HG03139 (cell line): ENCODE measurements at regions not wholly inside any gene's neighbourhood (a gene's known extent, or its start where the extent isn't known, plus 50 kb on each side); places are given as distances from the start of the nearest gene placed in this dataset.

Experiments used
- ATAC-seq: cut with Tn5 transposase; IDR thresholded peaks from one replicate; pipeline ENCODE4 v1.9.1; 2021; ENCODE audit not compliant: unreplicated experiment

GRCh38 chr2:145729993-145730770, 1210.3 kb upstream of the ZEB2 start:
- no peak for ATAC-seq

GRCh38 chr2:145729481-145729880, 1209.6 kb upstream of the ZEB2 start:
- ATAC-seq: no peak

GRCh38 chr2:145728511-145728910, 1208.6 kb upstream of the ZEB2 start:
- no peak for ATAC-seq

DNA sequence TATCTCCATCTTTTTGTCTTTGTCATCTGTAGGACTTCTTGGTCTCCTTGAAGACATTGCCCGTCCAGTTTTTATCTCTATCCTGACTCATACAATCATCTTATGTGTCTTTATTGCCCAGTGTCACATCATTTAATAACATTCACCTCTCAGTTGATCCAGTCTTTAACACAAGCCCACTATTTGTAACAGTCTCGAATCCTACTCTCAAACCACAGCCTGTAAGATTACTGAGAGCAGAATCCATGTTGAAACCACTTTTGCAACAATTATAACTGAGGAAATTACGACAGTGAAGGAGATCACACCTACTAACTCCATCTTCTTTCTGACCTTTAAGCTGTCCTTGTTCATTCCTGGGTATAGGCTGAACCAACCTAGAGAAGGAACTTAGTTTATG, 1206.0 kb upstream of the ZEB2 start:
- ATAC-seq: no peak

- ATAC-seq: no peak
These were observed 1204.5 kb upstream of the ZEB2 start for GRCh38 chr2:145724311-145724898.

- ATAC-seq: no peak
These were observed 1204.0 kb upstream of the ZEB2 start for GRCh38 chr2:145723872-145724271.

DNA sequence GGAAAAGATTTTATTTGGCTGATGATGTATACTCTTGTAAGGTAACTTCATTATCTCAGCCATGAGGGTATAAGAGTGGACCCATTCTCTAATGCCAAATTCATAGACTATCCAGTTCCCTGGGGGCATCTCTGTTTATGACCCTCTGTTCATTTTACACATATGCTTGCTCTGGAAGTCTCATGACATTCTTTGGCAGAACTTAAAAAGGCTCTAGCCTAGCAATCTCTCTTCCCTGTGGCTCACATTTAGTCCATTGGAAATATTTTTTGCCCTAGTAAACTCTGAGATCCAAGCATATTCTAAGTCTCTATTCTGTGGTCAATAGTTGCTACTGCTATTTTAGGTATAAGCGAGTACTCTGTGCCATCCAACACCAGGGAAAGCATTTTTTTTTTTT, 1201.8 kb upstream of the ZEB2 start:
- ATAC-seq: no peak

GRCh38 chr2:145715601-145716000, 1195.7 kb upstream of the ZEB2 start:
- no peak for ATAC-seq

GRCh38 chr2:145710303-145710702, 1190.4 kb upstream of the ZEB2 start:
- ATAC-seq: no peak

GRCh38 chr2:145702305-145702704, 1182.4 kb upstream of the ZEB2 start:
- no peak for ATAC-seq

DNA sequence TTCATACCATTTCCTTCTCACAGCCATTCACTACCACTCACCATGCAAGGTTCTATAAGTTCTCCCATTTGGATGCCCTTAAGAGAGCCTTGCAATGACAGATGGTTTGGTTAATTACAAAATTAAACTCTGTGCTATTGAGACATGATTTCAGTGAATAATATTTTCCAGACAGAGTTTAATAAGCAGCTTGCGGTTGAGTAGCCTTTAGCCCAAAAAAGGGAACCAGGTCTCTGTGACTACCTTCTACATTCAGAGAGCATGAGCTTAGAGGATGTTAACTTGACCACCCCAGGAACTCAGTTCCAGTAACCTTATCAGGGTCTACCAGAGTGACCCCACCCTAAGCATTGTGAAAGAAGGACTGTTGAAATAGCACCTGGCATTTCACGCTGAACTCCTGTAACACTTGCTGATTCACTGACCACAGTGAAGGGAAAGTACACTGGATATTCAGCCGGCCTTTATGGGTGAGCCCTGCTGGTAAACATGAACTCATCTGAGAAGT, 1173.1 kb upstream of the ZEB2 start:
- ATAC-seq: peak; percentile 97

GRCh38 chr2:145691659-145692058, 1171.7 kb upstream of the ZEB2 start:
- ATAC-seq: no peak

DNA sequence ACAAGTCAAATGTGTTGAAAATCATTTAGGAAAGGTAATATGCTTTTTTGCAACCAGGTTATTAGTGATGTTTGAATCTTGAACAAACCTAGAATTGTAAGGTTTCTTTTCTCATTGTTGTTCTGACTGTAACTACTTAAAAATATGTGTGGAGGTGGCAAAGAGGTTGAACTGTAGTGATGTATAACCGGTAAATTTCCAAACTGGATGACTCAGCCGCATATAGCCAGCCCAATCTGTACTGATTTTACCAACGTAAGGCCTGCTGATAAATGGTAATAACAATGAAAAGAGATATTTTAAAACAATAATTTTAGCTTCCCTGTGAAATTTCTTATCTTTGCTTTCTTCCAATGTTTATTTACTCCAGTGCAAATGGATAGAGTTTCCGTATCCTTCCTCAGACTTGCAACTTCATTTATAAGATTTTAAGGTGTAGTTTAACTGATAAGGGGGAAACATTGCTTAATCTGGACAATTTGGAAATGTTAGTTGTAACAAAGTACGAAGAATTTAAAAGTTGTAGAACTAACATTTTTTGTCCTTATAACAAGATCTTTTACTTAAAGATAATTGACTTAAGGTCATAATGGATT, 1170.4 kb upstream of the ZEB2 start:
- no peak for ATAC-seq

DNA sequence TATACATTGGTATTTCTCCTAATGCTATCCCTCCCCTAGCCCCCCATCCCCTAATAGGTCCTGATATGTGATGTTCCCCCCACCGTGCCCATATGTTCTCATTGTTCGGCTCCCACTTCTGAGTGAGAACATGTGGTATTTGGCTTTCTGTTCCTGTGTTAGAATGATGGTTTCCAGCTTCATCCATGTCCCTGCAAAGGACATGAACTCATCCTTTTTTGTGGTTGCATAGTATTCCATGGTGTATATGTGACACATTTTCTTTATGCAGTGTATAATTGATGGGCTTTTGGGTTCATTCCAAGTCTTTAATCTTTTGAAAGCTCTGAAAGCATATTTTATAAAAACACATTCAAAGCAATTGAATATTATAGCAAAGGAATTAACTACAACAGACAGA, 1169.4 kb upstream of the ZEB2 start:
- no peak for ATAC-seq

DNA sequence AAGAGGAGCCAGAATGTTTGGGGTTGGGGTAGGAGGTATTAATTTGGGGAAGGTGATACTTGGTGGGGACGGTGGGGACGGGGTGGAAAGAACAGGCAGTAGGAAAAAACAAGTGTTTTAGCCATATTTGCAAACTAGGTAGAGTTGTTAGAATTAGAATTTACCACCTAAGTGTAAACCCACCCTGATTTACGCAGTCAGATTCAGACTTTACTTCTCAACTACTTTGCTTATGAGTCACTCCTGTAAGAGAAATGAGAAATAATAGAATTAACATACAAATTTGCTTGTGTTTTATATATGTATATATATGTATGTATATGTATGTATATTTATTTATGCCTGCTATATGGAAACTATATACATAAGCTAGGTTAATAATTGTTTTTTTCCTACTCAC, 1168.2 kb upstream of the ZEB2 start:
- no peak for ATAC-seq

- ATAC-seq: no peak
These were observed 1167.7 kb upstream of the ZEB2 start for GRCh38 chr2:145687442-145688134.

- no peak for ATAC-seq
These were observed 1165.6 kb upstream of the ZEB2 start for GRCh38 chr2:145685383-145686050.

DNA sequence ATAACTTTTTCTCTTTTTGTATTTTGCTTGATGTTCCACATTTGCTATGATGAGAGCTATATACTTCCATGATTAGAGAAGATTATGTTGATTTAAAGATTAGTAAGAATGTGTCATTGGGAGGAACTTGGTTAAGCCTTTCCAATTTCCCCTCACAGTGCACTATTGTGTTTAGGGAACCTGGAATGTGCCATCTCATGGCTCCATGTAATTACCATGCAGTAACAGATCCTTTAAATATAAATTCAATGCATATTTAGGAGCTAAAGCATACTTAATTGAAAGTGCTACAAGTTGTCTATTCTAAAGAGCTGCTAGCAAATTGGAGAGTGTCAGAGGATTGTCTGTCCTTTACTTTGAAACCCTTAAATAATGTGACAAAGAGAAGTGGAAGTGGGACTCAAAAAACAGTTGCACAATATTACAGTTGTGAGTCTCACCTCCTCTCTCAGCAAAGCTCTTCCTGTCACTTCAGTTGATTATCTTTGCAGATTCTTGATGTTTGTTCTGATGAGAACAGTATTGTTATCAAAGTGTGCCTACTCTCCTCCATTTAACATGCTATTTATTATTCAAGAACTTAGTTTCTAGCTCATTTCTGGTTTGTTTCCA, 1162.7 kb upstream of the ZEB2 start:
- ATAC-seq: no peak

DNA sequence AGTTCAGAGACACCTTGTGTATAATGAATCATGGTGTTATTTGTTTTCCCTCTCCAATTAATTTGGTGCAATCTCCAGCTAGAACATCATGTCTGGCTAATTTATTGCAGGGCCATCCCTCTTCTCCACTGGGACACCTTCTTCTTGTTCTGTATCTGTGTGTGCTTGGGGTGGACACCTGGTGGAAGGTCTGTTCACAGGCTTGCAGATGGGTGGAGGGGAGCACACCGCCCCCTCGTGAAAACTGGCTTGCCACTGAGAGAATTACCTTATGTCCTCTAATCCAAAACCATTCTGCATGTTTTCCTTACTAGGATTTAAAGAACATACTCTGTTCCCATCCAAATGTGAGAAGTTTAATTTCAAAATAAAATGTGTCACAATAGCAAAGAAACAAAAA, 1160.4 kb upstream of the ZEB2 start:
- ATAC-seq: no peak

GRCh38 chr2:145677371-145677770, 1157.5 kb upstream of the ZEB2 start:
- ATAC-seq: no peak

GRCh38 chr2:145674705-145675104, 1154.8 kb upstream of the ZEB2 start:
- ATAC-seq: no peak
